Coronary artery (tissue), 2 donors: ENCODE measurements at regions not wholly inside any gene's neighbourhood (a gene's known extent, or its start where the extent isn't known, plus 50 kb on each side); places are given as distances from the start of the nearest gene placed in this dataset.

Experiments
- DNase-seq: peaks from one replicate; pipeline ENCODE4 v3.0.0-alpha.2; 2017; ENCODE audit warnings: low spot score
- H3K27ac ChIP-seq, 2 donors: fragments of 200-600 bp; sonication (generic); one replicate each; pipeline ENCODE4 v1.5.1; 2016 to 2019
- H3K4me3 ChIP-seq: fragments of 200-600 bp; sonication (generic); 2 replicates; pipeline ENCODE4 v1.5.1; 2016; ENCODE audit warnings: mild to moderate bottlenecking, moderate library complexity
- CTCF ChIP-seq: fragments of 200-600 bp; sonication (generic); IDR thresholded peaks from one replicate; pipeline ENCODE4 v1.5.1; 2019; ENCODE audit warnings: antibody characterized with exemption

- DNase-seq: no peak
- no peak overlapping the region for H3K4me3 ChIP-seq
- TF ChIP-seq CTCF: no peak
- no peak overlapping the region for H3K27ac ChIP-seq
Measured at GRCh38 chr5:17916446-17916845, 282.2 kb downstream of the TAF11L14 start.

GRCh38 chr5:17917465-17917864, 283.2 kb downstream of the TAF11L14 start:
- no peak for TF ChIP-seq CTCF
- no peak for DNase-seq
- no peak overlapping the region for H3K4me3 ChIP-seq
- no peak overlapping the region for H3K27ac ChIP-seq

GRCh38 chr5:17918373-17919104, 284.3 kb downstream of the TAF11L14 start:
- no peak for TF ChIP-seq CTCF
- H3K4me3 ChIP-seq: no peak overlapping the region
- H3K27ac ChIP-seq: no peak overlapping the region
- DNase-seq: no peak

GRCh38 chr5:17925276-17925675, 291.0 kb downstream of the TAF11L14 start:
- H3K27ac ChIP-seq: no peak overlapping the region
- no peak for TF ChIP-seq CTCF
- H3K4me3 ChIP-seq: no peak overlapping the region
- no peak for DNase-seq

- Histone ChIP-seq H3K4me3 (no peak overlapping the region), H3K27ac (peak overlapping the region in 1 of 2 donors; percentile 62)
- TF ChIP-seq CTCF: no peak
- DNase-seq: no peak
Measured at GRCh38 chr5:17928581-17928981, 294.3 kb downstream of the TAF11L14 start.

GRCh38 chr5:17929171-17929570, 294.9 kb downstream of the TAF11L14 start:
- no peak for DNase-seq
- peak overlapping the region in 1 of 2 donors; percentile 62 for H3K27ac ChIP-seq
- TF ChIP-seq CTCF: no peak
- no peak overlapping the region for H3K4me3 ChIP-seq

- Histone ChIP-seq H3K4me3 (no peak overlapping the region), H3K27ac (no peak overlapping the region)
- no peak for DNase-seq
- no peak for TF ChIP-seq CTCF
Measured at GRCh38 chr5:17930346-17930745, 296.1 kb downstream of the TAF11L14 start.
